Vagina (tissue), 2 donors: ENCODE measurements at regions not wholly inside any gene's neighbourhood (a gene's known extent, or its start where the extent isn't known, plus 50 kb on each side); places are given as distances from the start of the nearest gene placed in this dataset.

Experiments used
- DNase-seq, 2 donors: peaks; one replicate each; pipeline ENCODE4 v3.0.0-alpha.2; 2017; ENCODE audit errors: extremely low spot score in 2 of 2
- H3K27ac ChIP-seq: fragments of 200-600 bp; sonication (generic); one replicate; pipeline ENCODE4 v1.5.1; 2019
- H3K27me3 ChIP-seq: fragments of 200-600 bp; sonication (generic); one replicate; pipeline ENCODE4 v1.5.1; 2019
- H3K36me3 ChIP-seq, 2 donors: fragments of 200-600 bp; sonication (generic); one replicate each; pipeline ENCODE4 v1.5.1; 2017 to 2019
- H3K4me1 ChIP-seq: fragments of 200-600 bp; sonication (generic); one replicate; pipeline ENCODE4 v1.5.1; 2019
- H3K4me3 ChIP-seq, 2 donors: fragments of 200-600 bp; sonication (generic); 1 replicate in 1 of 2; 2 replicates in 1 of 2; pipeline ENCODE4 v1.5.1; 2016 to 2019
- H3K9me3 ChIP-seq: fragments of 200-600 bp; sonication (generic); one replicate; pipeline ENCODE4 v1.5.1; 2019
- POLR2A ChIP-seq, 2 donors: fragments of 450-650 bp; IDR thresholded peaks; one replicate each; pipeline ENCODE4 v1.6.1; 2017; ENCODE audit warnings: antibody characterized with exemption in 2 of 2, mild to moderate bottlenecking in 2 of 2, moderate library complexity in 2 of 2
- POLR2AphosphoS5 ChIP-seq, 2 donors: sonication (generic); formaldehyde crosslinking; IDR thresholded peaks; one replicate each; pipeline ENCODE4 v1.9.0; 2017; ENCODE audit warnings: antibody characterized with exemption in 2 of 2, mild to moderate bottlenecking in 2 of 2, low read depth in 1 of 2; ENCODE audit not compliant: insufficient read depth in 1 of 2
- intact Hi-C: fragments of 100-400 bp; cut with DNase I; formaldehyde crosslinking; loops from one replicate; pipeline ENCODE4 v1.15.1; 2023
- TF ChIP-seq, protein P1 (sequence below), 3 experiments: fragments of 450-650 bp in 2 of 3; fragments of 200-600 bp in 1 of 3; sonication (generic) in 1 of 3; IDR thresholded peaks; one replicate each; pipeline ENCODE4 v1.5.1; 2017 to 2019; ENCODE audit warnings: antibody characterized with exemption in 3 of 3, mild to moderate bottlenecking in 2 of 3, moderate library complexity in 2 of 3

DNA sequence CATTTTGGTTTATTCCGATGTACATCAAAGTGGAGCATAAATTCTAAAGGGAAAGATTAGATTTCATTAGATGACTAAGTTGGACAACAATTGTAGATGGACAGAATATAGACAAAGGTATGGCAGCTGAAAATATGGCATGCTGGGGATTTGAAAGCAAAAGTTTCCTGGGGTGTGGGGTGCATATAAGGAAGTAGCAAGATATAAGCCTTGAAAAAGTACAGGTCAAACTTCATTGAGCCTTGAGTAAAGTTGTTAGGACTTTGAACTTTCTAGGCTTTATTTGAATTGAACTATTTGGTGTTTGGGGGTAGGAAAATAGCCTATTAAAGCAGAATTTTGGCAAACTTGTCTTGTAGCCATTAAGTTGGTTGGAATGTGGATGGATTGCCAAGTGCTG lies 75.8 kb upstream of the KCNJ16 start:
- TF ChIP-seq, protein P1, sequence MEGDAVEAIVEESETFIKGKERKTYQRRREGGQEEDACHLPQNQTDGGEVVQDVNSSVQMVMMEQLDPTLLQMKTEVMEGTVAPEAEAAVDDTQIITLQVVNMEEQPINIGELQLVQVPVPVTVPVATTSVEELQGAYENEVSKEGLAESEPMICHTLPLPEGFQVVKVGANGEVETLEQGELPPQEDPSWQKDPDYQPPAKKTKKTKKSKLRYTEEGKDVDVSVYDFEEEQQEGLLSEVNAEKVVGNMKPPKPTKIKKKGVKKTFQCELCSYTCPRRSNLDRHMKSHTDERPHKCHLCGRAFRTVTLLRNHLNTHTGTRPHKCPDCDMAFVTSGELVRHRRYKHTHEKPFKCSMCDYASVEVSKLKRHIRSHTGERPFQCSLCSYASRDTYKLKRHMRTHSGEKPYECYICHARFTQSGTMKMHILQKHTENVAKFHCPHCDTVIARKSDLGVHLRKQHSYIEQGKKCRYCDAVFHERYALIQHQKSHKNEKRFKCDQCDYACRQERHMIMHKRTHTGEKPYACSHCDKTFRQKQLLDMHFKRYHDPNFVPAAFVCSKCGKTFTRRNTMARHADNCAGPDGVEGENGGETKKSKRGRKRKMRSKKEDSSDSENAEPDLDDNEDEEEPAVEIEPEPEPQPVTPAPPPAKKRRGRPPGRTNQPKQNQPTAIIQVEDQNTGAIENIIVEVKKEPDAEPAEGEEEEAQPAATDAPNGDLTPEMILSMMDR (IDR thresholded peaks at IDR 0.05) = no peak
- TF ChIP-seq POLR2A (IDR thresholded peaks at IDR 0.05) (no peak), POLR2AphosphoS5 (IDR thresholded peaks at IDR 0.05; ENCODE audit: insufficient read depth in 1 of 2, low read depth in 1 of 2) (no peak)
- DNase-seq = no peak
- H3K9me3 ChIP-seq = no peaks in the 10 kb centered on the region
- H3K27ac ChIP-seq = no peak overlapping the region
- intact Hi-C loops = no loop called here
- no peaks in the 10 kb centered on the region for H3K27me3 ChIP-seq
- H3K4me3 ChIP-seq = no peak overlapping the region
- no peaks in the 10 kb centered on the region for H3K36me3 ChIP-seq
- H3K4me1 ChIP-seq = no peaks in the 10 kb centered on the region

DNA sequence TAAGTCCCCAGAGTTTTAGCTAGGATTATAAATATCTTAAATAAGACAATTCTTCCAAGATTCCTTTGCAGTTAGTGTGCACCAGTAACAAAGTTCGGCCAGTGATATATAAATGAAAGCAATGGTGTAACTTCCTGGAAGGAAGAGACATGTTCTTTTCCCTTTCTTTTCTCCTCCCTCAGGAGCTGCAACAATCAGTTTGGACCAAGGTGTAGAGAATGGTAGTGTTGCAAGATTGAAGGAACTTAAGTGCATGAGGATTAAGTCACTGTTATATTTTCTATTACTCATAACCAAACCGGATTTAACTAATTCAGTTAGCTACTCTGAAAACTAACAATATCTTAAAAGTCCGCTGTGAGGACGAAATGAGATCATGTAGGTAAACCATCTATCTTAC lies 68.9 kb upstream of the KCNJ16 start:
- Histone ChIP-seq H3K9me3 (no peaks in the 10 kb centered on the region), H3K4me1 (no peaks in the 10 kb centered on the region), H3K27ac (no peak overlapping the region), H3K27me3 (no peaks in the 10 kb centered on the region), H3K4me3 (no peak overlapping the region), H3K36me3 (no peaks in the 10 kb centered on the region)
- intact Hi-C loops = loop anchor here (5.0 kb wide), 1 partner anchor 1626 kb away; no protein-coding TSS in a partner anchor
- DNase-seq = no peak
- no peak for TF ChIP-seq POLR2A (IDR thresholded peaks at IDR 0.05)
- TF ChIP-seq, protein P1 (IDR thresholded peaks at IDR 0.05) = no peak

DNA sequence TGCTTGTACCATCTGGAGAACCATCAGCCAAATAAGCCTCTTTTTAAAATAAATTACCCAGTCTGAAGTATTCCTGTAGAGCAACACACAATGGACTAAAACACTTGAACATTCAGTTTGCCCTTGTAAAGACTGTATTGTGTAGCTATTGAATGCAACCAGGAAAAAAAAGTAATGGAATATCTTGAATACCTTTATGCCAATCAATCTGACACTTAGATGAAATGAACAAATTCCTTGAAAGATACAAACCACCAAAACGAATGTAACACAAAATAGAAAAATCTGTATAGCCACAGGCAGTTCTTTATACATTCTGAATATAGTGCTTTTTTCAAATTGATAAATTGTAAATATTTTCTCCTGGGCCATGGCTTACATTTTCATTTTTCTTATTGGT lies 63.3 kb upstream of the KCNJ16 start:
- Histone ChIP-seq H3K4me3 (no peak overlapping the region), H3K27me3 (no peaks in the 10 kb centered on the region), H3K9me3 (no peaks in the 10 kb centered on the region), H3K36me3 (no peaks in the 10 kb centered on the region), H3K4me1 (no peaks in the 10 kb centered on the region), H3K27ac (no peak overlapping the region)
- TF ChIP-seq POLR2AphosphoS5 (IDR thresholded peaks at IDR 0.05; ENCODE audit: insufficient read depth in 1 of 2, low read depth in 1 of 2) (no peak), POLR2A (IDR thresholded peaks at IDR 0.05) (no peak)
- TF ChIP-seq, protein P1 (IDR thresholded peaks at IDR 0.05) = no peak
- intact Hi-C loops = no loop called here
- no peak for DNase-seq

DNA sequence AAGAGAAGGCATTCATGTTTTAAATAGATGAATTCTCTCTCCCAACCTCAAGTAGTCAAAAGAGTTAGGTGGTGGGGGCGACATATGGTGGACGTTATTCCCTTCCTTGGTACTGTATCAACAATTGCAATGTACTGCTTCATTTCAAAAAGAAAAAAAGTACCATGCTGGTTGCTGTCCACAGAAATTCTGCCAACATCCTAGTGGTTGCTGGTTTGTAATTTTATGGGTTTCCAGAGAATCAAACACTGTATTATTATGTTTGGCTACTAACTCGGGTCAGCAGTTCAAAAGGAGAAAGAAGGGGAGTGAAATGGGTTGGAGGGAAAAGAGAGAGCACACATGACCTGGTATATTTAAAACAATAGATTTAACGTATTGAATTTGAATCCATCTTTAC lies 61.1 kb upstream of the KCNJ16 start:
- H3K27ac ChIP-seq = no peak overlapping the region
- H3K27me3 ChIP-seq = no peaks in the 10 kb centered on the region
- H3K4me1 ChIP-seq = no peaks in the 10 kb centered on the region
- H3K4me3 ChIP-seq = no peak overlapping the region
- no peak for TF ChIP-seq POLR2AphosphoS5 (IDR thresholded peaks at IDR 0.05; ENCODE audit: insufficient read depth in 1 of 2, low read depth in 1 of 2)
- TF ChIP-seq POLR2A (IDR thresholded peaks at IDR 0.05) = no peak
- TF ChIP-seq, protein P1 (IDR thresholded peaks at IDR 0.05) = no peak
- intact Hi-C loops = no loop called here
- H3K9me3 ChIP-seq = no peaks in the 10 kb centered on the region
- DNase-seq = no peak
- H3K36me3 ChIP-seq = no peaks in the 10 kb centered on the region

DNA sequence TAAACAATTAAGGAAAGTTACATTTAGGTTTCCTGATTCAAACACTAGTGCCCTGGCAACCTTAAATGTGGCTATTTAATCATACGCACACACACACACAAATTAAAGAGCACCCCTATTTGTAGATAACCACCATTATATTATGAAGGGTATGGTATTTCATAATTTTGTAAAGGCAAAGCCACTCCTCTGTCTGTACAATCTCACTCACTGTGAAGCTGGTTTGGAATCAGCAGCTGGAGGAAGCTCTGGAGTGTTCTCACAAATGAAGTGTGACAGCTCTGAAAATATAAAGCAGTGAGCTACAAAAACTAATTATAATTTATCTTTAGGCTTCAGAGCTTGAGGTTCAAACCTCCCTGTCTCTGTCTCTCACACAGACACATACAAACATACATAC lies 57.9 kb upstream of the KCNJ16 start:
- Histone ChIP-seq H3K27me3 (no peaks in the 10 kb centered on the region), H3K4me3 (no peak overlapping the region), H3K9me3 (no peaks in the 10 kb centered on the region), H3K27ac (no peak overlapping the region), H3K36me3 (no peaks in the 10 kb centered on the region), H3K4me1 (peaks cover 5% of the 10 kb centered on the region)
- intact Hi-C loops = no loop called here
- no peak for DNase-seq
- no peak for TF ChIP-seq POLR2AphosphoS5 (IDR thresholded peaks at IDR 0.05; ENCODE audit: insufficient read depth in 1 of 2, low read depth in 1 of 2)
- no peak for TF ChIP-seq POLR2A (IDR thresholded peaks at IDR 0.05)
- TF ChIP-seq, protein P1 (IDR thresholded peaks at IDR 0.05) = no peak
